DND-41 (cell line): ENCODE measurements at regions not wholly inside any gene's neighbourhood (a gene's known extent, or its start where the extent isn't known, plus 50 kb on each side); places are given as distances from the start of the nearest gene placed in this dataset.

Experiments used
- ATAC-seq: fragments of 200-7000 bp; cut with Tn5 transposase; 3 replicates; pipeline ENCODE4 v1.9.1; 2021; ENCODE audit warnings: low read depth; ENCODE audit not compliant: insufficient read depth
- DNase-seq: peaks from one replicate; pipeline ENCODE4 v3.0.0-alpha.2; 2020
- H2AFZ ChIP-seq: 2 replicates; pipeline ENCODE4 v1.6.0; 2012; ENCODE audit warnings: low read depth, low read length
- H3K27ac ChIP-seq: 2 replicates; pipeline ENCODE4 v1.5.1; 2012; ENCODE audit warnings: low read length, inconsistent platforms
- H3K27me3 ChIP-seq: fragments of 200-600 bp; sonication (generic); 2 replicates; pipeline ENCODE4 v1.6.0; 2012; ENCODE audit warnings: low read length, mild to moderate bottlenecking, inconsistent platforms; ENCODE audit not compliant: insufficient read depth, poor library complexity
- H3K36me3 ChIP-seq: 2 replicates; pipeline ENCODE4 v1.5.1; 2012; ENCODE audit warnings: low read length, inconsistent platforms; ENCODE audit not compliant: insufficient read depth
- H3K4me1 ChIP-seq: 2 replicates; pipeline ENCODE4 v1.5.1; 2012; ENCODE audit warnings: mild to moderate bottlenecking, low read length; ENCODE audit not compliant: insufficient read depth
- H3K4me2 ChIP-seq: 2 replicates; pipeline ENCODE4 v1.6.0; 2012; ENCODE audit warnings: mild to moderate bottlenecking, moderate library complexity, low read length, inconsistent platforms; ENCODE audit not compliant: insufficient read depth
- H3K4me3 ChIP-seq, 2 experiments: fragments of 200-600 bp in 1 of 2; shearing (Covaris generic) in 1 of 2; 2 replicates each; pipeline ENCODE4 v1.5.1; 2012 to 2016; ENCODE audit warnings: inconsistent platforms in 2 of 2, low read length in 2 of 2, mild to moderate bottlenecking in 2 of 2, low read depth in 1 of 2, moderate library complexity in 1 of 2
- H3K79me2 ChIP-seq: 2 replicates; pipeline ENCODE4 v1.6.0; 2012; ENCODE audit warnings: low read length, inconsistent platforms; ENCODE audit not compliant: insufficient read depth
- H3K9ac ChIP-seq: 2 replicates; pipeline ENCODE4 v1.6.0; 2012; ENCODE audit warnings: low read depth, mild to moderate bottlenecking, inconsistent platforms, low read length, moderate library complexity
- H3K9me3 ChIP-seq: 2 replicates; pipeline ENCODE4 v1.5.1; 2012; ENCODE audit warnings: low read length, moderate library complexity, mild to moderate bottlenecking, inconsistent platforms; ENCODE audit not compliant: insufficient read depth, severe bottlenecking
- H4K20me1 ChIP-seq: 2 replicates; pipeline ENCODE4 v1.6.0; 2012; ENCODE audit warnings: low read length; ENCODE audit not compliant: insufficient read depth
- EZH2 ChIP-seq: IDR thresholded peaks from 3 replicates; pipeline ENCODE4 v1.6.1; 2012; ENCODE audit warnings: borderline replicate concordance, low read depth, mild to moderate bottlenecking, moderate library complexity, low read length, inconsistent platforms; ENCODE audit not compliant: severe bottlenecking
- TF ChIP-seq, protein P1 (sequence below): IDR thresholded peaks from 2 replicates; pipeline ENCODE4 v1.5.1; 2012; ENCODE audit warnings: borderline replicate concordance, low read length, moderate library complexity, mild to moderate bottlenecking; ENCODE audit not compliant: poor library complexity, severe bottlenecking; ENCODE audit errors: extremely low read depth

DNA sequence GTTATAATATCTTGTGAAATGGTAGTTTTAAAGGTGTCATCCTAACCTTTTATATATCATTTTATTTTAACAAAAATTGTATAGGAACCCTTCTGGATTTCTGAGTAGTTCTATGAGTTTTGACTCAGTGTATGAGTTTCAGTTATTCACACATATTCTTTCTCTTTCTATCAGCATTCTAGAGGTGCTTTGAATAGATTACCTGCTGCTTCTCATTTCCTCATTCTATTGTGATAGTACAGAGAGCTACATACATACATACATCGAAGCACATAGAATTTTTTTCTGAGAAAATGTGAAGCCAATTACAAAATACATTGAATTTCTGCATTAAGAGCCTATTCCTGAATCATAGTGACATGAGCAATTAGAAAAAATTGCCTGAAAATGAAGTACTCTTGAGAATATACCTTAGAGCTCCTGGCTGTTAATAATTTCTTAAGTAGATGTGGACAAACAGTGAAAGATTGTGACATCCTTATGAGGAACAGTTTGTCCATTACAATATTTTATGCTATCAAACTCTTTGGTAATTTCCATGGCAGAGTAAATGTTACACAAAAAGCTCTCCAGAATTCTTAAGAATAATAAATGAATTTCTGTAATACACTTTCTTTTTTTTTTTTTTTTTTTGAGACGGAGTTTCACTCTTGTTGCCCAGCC, 556.6 kb downstream of the TRHDE start:
- Histone ChIP-seq H3K9ac (no peak overlapping the region), H3K4me2 (no peak overlapping the region), H3K4me3 (no peak overlapping the region), H3K79me2 (no peaks in the 10 kb centered on the region), H3K9me3 (no peaks in the 10 kb centered on the region), H3K27me3 (no peaks in the 10 kb centered on the region), H3K36me3 (no peaks in the 10 kb centered on the region), H3K4me1 (no peaks in the 10 kb centered on the region), H4K20me1 (no peaks in the 10 kb centered on the region), H3K27ac (no peak overlapping the region), H2AFZ (no peak overlapping the region)
- TF ChIP-seq, protein P1, sequence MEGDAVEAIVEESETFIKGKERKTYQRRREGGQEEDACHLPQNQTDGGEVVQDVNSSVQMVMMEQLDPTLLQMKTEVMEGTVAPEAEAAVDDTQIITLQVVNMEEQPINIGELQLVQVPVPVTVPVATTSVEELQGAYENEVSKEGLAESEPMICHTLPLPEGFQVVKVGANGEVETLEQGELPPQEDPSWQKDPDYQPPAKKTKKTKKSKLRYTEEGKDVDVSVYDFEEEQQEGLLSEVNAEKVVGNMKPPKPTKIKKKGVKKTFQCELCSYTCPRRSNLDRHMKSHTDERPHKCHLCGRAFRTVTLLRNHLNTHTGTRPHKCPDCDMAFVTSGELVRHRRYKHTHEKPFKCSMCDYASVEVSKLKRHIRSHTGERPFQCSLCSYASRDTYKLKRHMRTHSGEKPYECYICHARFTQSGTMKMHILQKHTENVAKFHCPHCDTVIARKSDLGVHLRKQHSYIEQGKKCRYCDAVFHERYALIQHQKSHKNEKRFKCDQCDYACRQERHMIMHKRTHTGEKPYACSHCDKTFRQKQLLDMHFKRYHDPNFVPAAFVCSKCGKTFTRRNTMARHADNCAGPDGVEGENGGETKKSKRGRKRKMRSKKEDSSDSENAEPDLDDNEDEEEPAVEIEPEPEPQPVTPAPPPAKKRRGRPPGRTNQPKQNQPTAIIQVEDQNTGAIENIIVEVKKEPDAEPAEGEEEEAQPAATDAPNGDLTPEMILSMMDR = no peak
- TF ChIP-seq EZH2 = no peak
- ATAC-seq = no peak
- DNase-seq = no peak

DNA sequence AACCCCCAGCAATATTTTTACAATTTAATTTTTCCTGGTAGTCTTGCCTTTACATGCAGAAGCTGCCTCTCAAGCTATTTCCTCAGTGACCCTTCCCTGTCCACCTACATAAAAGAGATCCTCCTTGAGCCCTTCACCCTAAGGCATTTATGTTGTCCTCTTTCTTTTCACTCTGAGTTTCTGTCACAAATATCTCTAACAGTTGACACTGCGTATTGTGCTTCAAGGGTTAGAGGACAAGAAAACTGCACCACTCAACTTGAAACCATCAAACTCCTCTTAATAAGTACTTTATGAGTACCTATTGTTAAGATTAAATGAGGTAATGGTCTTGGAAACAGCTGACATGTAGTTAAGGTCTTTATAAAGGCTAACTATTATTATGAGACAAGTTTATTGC, 557.7 kb downstream of the TRHDE start:
- no peak overlapping the region for H3K4me3 ChIP-seq
- no peak for ATAC-seq
- no peak overlapping the region for H3K4me2 ChIP-seq
- no peak overlapping the region for H3K27ac ChIP-seq
- H3K36me3 ChIP-seq = no peaks in the 10 kb centered on the region
- H3K79me2 ChIP-seq = no peaks in the 10 kb centered on the region
- no peaks in the 10 kb centered on the region for H3K27me3 ChIP-seq
- no peak for TF ChIP-seq EZH2
- TF ChIP-seq, protein P1 = no peak
- H4K20me1 ChIP-seq = no peaks in the 10 kb centered on the region
- H3K9me3 ChIP-seq = no peaks in the 10 kb centered on the region
- H3K4me1 ChIP-seq = no peaks in the 10 kb centered on the region
- no peak overlapping the region for H2AFZ ChIP-seq
- DNase-seq = no peak
- no peak overlapping the region for H3K9ac ChIP-seq

DNA sequence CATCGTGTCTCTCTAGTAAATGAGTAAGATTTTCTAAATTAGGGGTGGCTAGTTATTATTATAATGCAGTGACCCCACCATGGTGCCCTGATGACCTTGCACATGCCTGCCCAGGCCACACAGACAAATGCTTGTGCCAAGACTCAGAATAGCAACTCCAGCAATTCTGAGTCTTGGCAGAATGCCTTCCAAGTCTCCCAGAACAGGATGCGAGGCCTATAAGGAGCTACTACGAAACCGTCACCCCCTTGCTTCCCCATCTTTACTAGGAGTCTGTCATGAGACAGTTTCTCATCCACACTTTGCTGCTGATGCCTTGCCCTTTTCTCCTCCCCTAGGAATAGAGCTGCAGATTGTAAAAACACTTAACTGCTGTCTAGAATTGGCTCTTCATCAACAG, 559.9 kb downstream of the TRHDE start:
- Histone ChIP-seq H3K9me3 (no peaks in the 10 kb centered on the region), H3K9ac (no peak overlapping the region), H3K36me3 (no peaks in the 10 kb centered on the region), H3K27ac (no peak overlapping the region), H3K27me3 (no peaks in the 10 kb centered on the region), H2AFZ (no peak overlapping the region), H3K4me1 (no peaks in the 10 kb centered on the region), H3K79me2 (no peaks in the 10 kb centered on the region), H4K20me1 (no peaks in the 10 kb centered on the region), H3K4me3 (no peak overlapping the region), H3K4me2 (no peak overlapping the region)
- ATAC-seq (no peak), DNase-seq (no peak)
- TF ChIP-seq EZH2 = no peak
- TF ChIP-seq, protein P1 = no peak
